HepG2 (cell line): ENCODE measurements at regions not wholly inside any gene's neighbourhood (a gene's known extent, or its start where the extent isn't known, plus 50 kb on each side); places are given as distances from the start of the nearest gene placed in this dataset.

ENCODE experiments used
- ATAC-seq: fragments of 200-7000 bp; cut with Tn5 transposase; 3 replicates; pipeline ENCODE4 v1.9.1; 2020; ENCODE audit warnings: mild to moderate bottlenecking, moderate library complexity
- BruUV-seq: library from RNA; stranded (reverse); fragments of 400-500 nt; replicated peaks from 2 replicates; lab custom pipeline; 2021; lab: Mats Ljungman, UMichigan
- CTCF ChIA-PET: fragments of 300-600 bp; formaldehyde crosslinking; extraction: SDS; loops from one replicate; lab custom pipeline; 2021; ENCODE audit warnings: low total read pairs, inconsistent platforms, low intra/inter-chr PET ratio; lab: Yijun Ruan, JAX
- POLR2A ChIA-PET: fragments of 350-600 bp; sonication (Branson Sonifier 250); formaldehyde crosslinking; loops from one replicate; lab custom pipeline; 2020; ENCODE audit warnings: antibody characterized with exemption, inconsistent platforms; lab: Yijun Ruan, JAX
- DNase-seq: peaks from one replicate; pipeline ENCODE4 v3.0.0-alpha.2; 2015; ENCODE audit warnings: low spot score
- FAIRE-seq: peaks from 3 replicates; lab custom pipeline; 2011; peaks lifted over from hg19 to GRCh38; lab: Jason Lieb, UNC
- H2AFZ ChIP-seq: one replicate; pipeline ENCODE4 v1.6.1; 2011; ENCODE audit warnings: low read length, inconsistent platforms
- H3K27ac ChIP-seq: fragments of 300-600 bp; 3 replicates; pipeline ENCODE4 v1.8.0; 2011; ENCODE audit warnings: mixed run types, mild to moderate bottlenecking, mixed read lengths, low read length, inconsistent platforms; ENCODE audit not compliant: insufficient read depth; ENCODE audit errors: extremely low read length
- H3K27me3 ChIP-seq, 2 experiments: fragments of 200-600 bp in 1 of 2; 2 replicates in 1 of 2; 3 replicates in 1 of 2; pipeline versions ENCODE4 v1.6.0 to v1.8.0; 2011; ENCODE audit warnings: low read length in 2 of 2, mild to moderate bottlenecking in 2 of 2, moderate library complexity in 2 of 2, inconsistent platforms in 1 of 2; ENCODE audit not compliant: insufficient read depth in 2 of 2, control insufficient read depth in 1 of 2
- H3K36me3 ChIP-seq, 2 experiments: fragments of 200-600 bp in 1 of 2; replicated peaks in 1 of 2; 2 replicates in 1 of 2; 3 replicates in 1 of 2; pipeline versions ENCODE4 v1.5.1 to v1.8.0; 2011; ENCODE audit warnings: low read length in 2 of 2, inconsistent platforms in 1 of 2; ENCODE audit not compliant: insufficient read depth in 2 of 2, control insufficient read depth in 1 of 2
- H3K4me1 ChIP-seq: 2 replicates; pipeline ENCODE4 v1.5.1; 2012; ENCODE audit warnings: low read length, inconsistent platforms; ENCODE audit not compliant: insufficient read depth
- H3K4me2 ChIP-seq: 2 replicates; pipeline ENCODE4 v1.6.0; 2011; ENCODE audit warnings: low read depth, low read length, inconsistent platforms
- H3K4me3 ChIP-seq, 3 experiments: fragments of 200-600 bp in 1 of 3; sonication (generic), shearing (Covaris generic) in 1 of 3; replicated peaks in 1 of 3; 2 replicates each; pipeline ENCODE4 v1.5.1; 2011 to 2016; ENCODE audit warnings: low read length in 3 of 3, inconsistent platforms in 2 of 3, low read depth in 2 of 3, mild to moderate bottlenecking in 2 of 3, control low read depth in 1 of 3, mixed read lengths in 1 of 3; ENCODE audit not compliant: insufficient read depth in 1 of 3
- H3K79me2 ChIP-seq: one replicate; pipeline ENCODE4 v1.6.1; 2011; ENCODE audit warnings: low read length, inconsistent platforms; ENCODE audit not compliant: insufficient read depth
- H3K9ac ChIP-seq: 2 replicates; pipeline ENCODE4 v1.6.0; 2011; ENCODE audit warnings: mild to moderate bottlenecking, low read depth, low read length, inconsistent platforms; ENCODE audit not compliant: insufficient read depth
- H3K9me3 ChIP-seq: 2 replicates; pipeline ENCODE4 v1.5.1; 2012; ENCODE audit warnings: mild to moderate bottlenecking, low read length
- H4K20me1 ChIP-seq: 2 replicates; pipeline ENCODE4 v1.6.0; 2011; ENCODE audit warnings: inconsistent platforms, mild to moderate bottlenecking, low read length, moderate library complexity; ENCODE audit not compliant: insufficient read depth
- POGK ChIP-seq: sonication (generic); formaldehyde crosslinking; conservative IDR thresholded peaks from 2 replicates; pipeline ENCODE4 v1.8.0; 2022; ENCODE audit warnings: mild to moderate bottlenecking, moderate library complexity, missing genetic modification reagents
- SRSF4 ChIP-seq: fragments of 200-400 bp; formaldehyde crosslinking; IDR thresholded peaks from one replicate; pipeline ENCODE4 v1.6.1; 2018; ENCODE audit warnings: mild to moderate bottlenecking, low read depth, low read length, moderate library complexity; ENCODE audit not compliant: poor library complexity, severe bottlenecking
- TGIF2 ChIP-seq: IDR thresholded peaks from 2 replicates; pipeline ENCODE4 v1.6.1; 2016; ENCODE audit warnings: control low read depth, missing compliant biosample characterization
- ZMAT3 ChIP-seq: sonication (generic); formaldehyde crosslinking; conservative IDR thresholded peaks from 2 replicates; pipeline ENCODE4 v1.7.0; 2021; ENCODE audit warnings: missing genetic modification reagents
- WGBS: methylation state at CpG from one replicate; pipeline ENCODE4 v1.1.6; 2017; ENCODE audit warnings: low lambda C conversion rate; 5-methylcytosine and 5-hydroxymethylcytosine counted together
- in situ Hi-C: cut with HindIII; loops from 2 replicates; pipeline ENCODE4 v1.10.0; 2017; ENCODE audit warnings: low pct_unique_long_range_greater_than_20kb; ENCODE audit not compliant: extremely low pct_ligation_motif_present
- intact Hi-C: fragments of 100-400 bp; cut with micrococcal nuclease; formaldehyde crosslinking; loops from one replicate; pipeline ENCODE4 v1.10.0; 2022; ENCODE audit not compliant: unreplicated experiment
- TF ChIP-seq, protein P1 (sequence below): sonication (generic); formaldehyde crosslinking; IDR thresholded peaks from 2 replicates; pipeline ENCODE4 v1.9.0; 2022; ENCODE audit warnings: missing genetic modification reagents, mild to moderate bottlenecking, borderline replicate concordance

DNA sequence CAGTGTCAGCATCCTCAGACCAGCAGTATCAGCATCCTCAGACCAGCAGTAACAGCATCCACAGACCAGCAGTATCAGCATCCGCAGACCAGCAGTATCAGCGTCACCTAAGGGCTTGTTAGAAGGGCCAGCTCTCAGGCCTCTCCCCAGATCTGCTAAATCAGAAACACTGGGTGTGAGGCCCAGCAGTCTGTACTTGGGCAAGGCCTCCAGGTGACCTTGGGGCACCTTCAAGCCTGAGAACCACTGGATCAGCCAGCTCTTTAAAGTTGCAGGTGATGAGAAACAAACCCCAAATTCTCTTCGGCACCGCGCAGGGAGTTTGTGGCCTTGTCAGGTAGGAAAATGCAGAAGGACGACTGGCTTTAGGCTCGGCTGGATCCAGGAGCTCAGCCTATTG, 290.5 kb upstream of the CDH4 start:
- BruUV-seq = no TSS peak
- H3K4me1 ChIP-seq = no peaks in the 10 kb centered on the region
- H3K4me3 ChIP-seq = no peak overlapping the region
- peaks cover 74% of the 10 kb centered on the region for H3K9me3 ChIP-seq
- WGBS = 49% methylated on average over 7 of the region's 7 CpGs
- DNase-seq = no peak
- no peak overlapping the region for H3K27ac ChIP-seq
- H2AFZ ChIP-seq = no peak overlapping the region
- in situ Hi-C loops (no loop called here), intact Hi-C loops (no loop called here)
- no peak for ATAC-seq
- H3K36me3 ChIP-seq = no peaks in the 10 kb centered on the region
- no peaks in the 10 kb centered on the region for H4K20me1 ChIP-seq
- FAIRE-seq = no peak
- ChIA-PET POLR2A (no interaction called here), CTCF (no interaction called here)
- H3K27me3 ChIP-seq = no peaks in the 10 kb centered on the region
- H3K9ac ChIP-seq = no peak overlapping the region
- H3K4me2 ChIP-seq = no peak overlapping the region
- H3K79me2 ChIP-seq = no peaks in the 10 kb centered on the region
- no peak for TF ChIP-seq SRSF4
- TF ChIP-seq, protein P1, sequence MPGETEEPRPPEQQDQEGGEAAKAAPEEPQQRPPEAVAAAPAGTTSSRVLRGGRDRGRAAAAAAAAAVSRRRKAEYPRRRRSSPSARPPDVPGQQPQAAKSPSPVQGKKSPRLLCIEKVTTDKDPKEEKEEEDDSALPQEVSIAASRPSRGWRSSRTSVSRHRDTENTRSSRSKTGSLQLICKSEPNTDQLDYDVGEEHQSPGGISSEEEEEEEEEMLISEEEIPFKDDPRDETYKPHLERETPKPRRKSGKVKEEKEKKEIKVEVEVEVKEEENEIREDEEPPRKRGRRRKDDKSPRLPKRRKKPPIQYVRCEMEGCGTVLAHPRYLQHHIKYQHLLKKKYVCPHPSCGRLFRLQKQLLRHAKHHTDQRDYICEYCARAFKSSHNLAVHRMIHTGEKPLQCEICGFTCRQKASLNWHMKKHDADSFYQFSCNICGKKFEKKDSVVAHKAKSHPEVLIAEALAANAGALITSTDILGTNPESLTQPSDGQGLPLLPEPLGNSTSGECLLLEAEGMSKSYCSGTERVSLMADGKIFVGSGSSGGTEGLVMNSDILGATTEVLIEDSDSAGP (CRISPR knock-in tag) = no peak
- no peak for TF ChIP-seq POGK (CRISPR knock-in tag)
- no peak for TF ChIP-seq ZMAT3
- TF ChIP-seq TGIF2 (CRISPR knock-in tag) = no peak
